ENCODE measurements at regions not wholly inside any gene's neighbourhood (a gene's known extent, or its start where the extent isn't known, plus 50 kb on each side); places are given as distances from the start of the nearest gene placed in this dataset.

DNA sequence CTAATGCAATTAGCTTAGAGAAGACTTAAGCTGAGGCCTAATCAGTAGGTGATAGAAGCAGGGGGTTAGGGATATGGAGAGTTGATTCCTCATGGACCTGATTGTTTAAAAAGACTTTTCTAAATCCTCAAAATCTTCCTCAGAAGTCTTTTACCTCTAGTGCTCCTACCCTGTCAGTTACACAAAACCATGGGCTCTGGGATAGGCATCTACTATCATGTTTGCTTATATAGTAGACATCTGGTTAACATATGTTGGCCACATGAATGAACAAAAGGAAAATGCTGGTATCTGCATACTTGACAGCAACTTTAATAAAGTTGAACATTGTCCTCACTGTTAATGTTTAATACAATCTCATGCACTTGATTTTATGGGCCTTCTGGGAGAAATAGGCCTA, 61.5 kb upstream of the FKBP1C start:
- TF ChIP-seq CTCF (IDR thresholded peaks at IDR 0.05 in 4 of 5, conservative IDR thresholded peaks at IDR 0.05 in 1 of 5) (no peak), POLR2A (IDR thresholded peaks at IDR 0.05) (no peak)
- in situ Hi-C loops (cut with MboI; ENCODE audit: low sequenced_read_pairs in 4 of 4), result no loop called here
- H3K27ac ChIP-seq, result no peak overlapping the region
- H3K4me3 ChIP-seq, result no peak overlapping the region
- no peaks in the 10 kb centered on the region for H3K36me3 ChIP-seq
- DNase-seq, result no peak
- intact Hi-C loops (cut with DNase I; ENCODE audit: low total_unique reads), result no loop called here
- H3K27me3 ChIP-seq, result no peaks in the 10 kb centered on the region
- no peak for ATAC-seq
- H3K9me3 ChIP-seq, result no peaks in the 10 kb centered on the region
- no peaks in the 10 kb centered on the region for H3K4me1 ChIP-seq

DNA sequence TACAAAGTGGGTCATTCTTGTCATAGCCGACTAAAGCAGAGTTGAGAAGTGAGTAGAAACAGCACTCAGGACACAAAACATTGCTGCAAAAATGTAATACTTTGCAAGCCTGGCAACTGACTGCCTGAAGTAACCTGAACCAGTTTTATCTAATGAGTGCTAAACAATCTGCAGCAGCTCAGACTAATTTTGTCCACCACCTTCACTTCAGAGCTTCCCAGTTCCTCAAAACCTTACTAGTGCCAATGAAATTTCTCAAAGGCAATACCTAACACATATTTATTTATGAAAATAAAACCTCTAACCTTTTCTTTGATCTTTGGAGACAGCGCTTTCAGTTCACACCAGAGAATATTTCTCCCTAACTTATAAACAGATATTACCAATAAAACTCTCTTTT, 56.7 kb upstream of the FKBP1C start:
- Histone ChIP-seq H3K36me3 (no peaks in the 10 kb centered on the region), H3K9me3 (no peaks in the 10 kb centered on the region), H3K4me1 (no peaks in the 10 kb centered on the region), H3K27me3 (no peaks in the 10 kb centered on the region), H3K27ac (no peak overlapping the region), H3K4me3 (no peak overlapping the region)
- in situ Hi-C loops (cut with MboI; ENCODE audit: low sequenced_read_pairs in 4 of 4), result no loop called here
- intact Hi-C loops (cut with DNase I; ENCODE audit: low total_unique reads), result no loop called here
- no peak for TF ChIP-seq CTCF (IDR thresholded peaks at IDR 0.05 in 4 of 5, conservative IDR thresholded peaks at IDR 0.05 in 1 of 5)
- TF ChIP-seq POLR2A (IDR thresholded peaks at IDR 0.05), result no peak
- ATAC-seq, result no peak
- no peak for DNase-seq
